ENCODE measurements at regions not wholly inside any gene's neighbourhood (a gene's known extent, or its start where the extent isn't known, plus 50 kb on each side); places are given as distances from the start of the nearest gene placed in this dataset.
"Not testable (repeated sequence)": the region's sequence is repeated elsewhere in the genome, so short reads cannot be mapped to it uniquely, and the experiment has no call there.

DNA sequence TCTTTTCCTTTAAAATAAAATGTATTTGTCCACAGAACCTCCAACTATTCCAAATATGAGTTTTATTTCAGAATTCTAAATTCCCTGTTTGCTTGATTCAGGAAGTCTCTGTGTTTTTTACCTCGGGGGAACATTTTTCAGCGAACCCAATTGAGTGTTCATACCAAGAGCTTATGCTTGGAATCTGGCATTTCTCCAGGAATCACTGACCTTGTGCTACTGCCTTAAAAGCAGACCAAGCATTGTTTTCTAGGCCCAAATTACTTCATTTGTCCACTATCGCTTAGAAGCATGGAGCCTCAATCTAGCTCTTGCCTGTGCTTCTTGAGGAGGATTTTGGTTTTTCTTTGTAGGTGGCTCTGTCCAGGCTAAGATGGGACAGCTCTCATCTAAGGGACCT, 59.4 kb downstream of the EBLN1 start:
- DNase-seq (ENCODE audit: low spot score), result no peak

DNA sequence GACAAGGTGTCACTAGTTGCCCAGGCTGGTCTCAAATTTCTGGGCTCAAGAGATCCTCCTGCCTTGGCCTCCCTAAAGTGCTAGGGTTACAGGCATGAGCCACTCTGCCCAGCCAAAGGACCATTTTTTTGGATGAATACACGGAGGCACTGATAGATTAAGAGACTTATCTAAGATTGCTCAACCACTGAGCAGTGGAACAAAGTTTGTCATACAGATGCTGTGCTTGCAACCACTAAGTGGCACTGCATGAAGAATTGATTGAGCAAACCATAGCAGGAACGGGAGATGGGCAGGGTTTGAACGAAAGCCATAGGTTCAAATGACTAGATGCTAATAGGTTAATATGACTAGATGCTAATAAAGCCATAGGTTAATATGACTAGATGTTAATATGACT, 61.1 kb downstream of the EBLN1 start:
- DNase-seq (ENCODE audit: low spot score), result no peak

- no peak for DNase-seq (ENCODE audit: low spot score)
These were observed 65.4 kb downstream of the EBLN1 start for GRCh38 chr10:22152403-22152802.

DNA sequence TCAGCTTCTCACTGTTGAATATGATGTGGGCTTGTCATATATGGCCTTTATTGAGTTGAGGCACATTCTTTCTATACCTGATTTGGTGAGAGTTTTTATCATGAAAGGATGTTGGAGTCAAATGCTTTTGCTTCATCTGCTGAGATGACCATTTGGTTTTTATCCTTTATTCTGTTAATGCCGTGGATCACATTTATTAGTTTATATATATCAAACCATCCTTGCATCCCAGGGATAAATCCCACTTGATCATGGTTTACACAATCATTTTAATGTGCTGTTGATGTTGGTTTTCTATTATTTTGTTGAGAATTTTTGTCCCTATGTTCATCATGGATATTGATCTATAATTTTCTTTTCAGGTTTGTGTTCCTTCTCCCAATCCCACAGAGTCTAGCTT, 67.0 kb downstream of the EBLN1 start:
- no peak for DNase-seq (ENCODE audit: low spot score)

GRCh38 chr10:22148961-22149360, 68.9 kb downstream of the EBLN1 start:
- DNase-seq (ENCODE audit: low spot score), result no peak

GRCh38 chr10:22145873-22146272, 71.9 kb downstream of the EBLN1 start:
- DNase-seq (ENCODE audit: low spot score), result not testable (repeated sequence)

DNA sequence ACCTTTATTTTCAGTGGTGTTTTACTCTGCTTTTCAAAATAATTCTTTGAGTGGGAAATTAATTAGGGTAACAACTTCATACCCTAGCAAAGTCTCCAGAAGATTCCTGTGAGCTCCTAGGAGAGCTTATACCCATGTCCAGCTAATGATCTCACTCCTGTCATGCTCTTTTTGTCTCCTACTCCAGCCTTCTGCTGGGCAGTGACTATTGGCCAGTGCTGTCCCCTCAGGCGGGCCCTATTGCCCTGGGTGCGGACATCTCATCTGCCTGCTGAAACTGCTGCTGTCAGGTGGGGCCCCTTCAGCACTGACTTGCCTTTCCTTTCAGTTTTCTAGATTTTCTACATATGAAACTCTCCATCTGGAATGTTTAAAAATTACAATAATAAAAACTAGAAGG, 80.3 kb downstream of the EBLN1 start:
- no peak for DNase-seq (ENCODE audit: low spot score)

- no peak for DNase-seq (ENCODE audit: low spot score)
These were observed 82.2 kb downstream of the EBLN1 start for GRCh38 chr10:22135591-22135990.

GRCh38 chr10:22133749-22134624, 83.8 kb downstream of the EBLN1 start:
- no peak for DNase-seq (ENCODE audit: low spot score)

GRCh38 chr10:22130824-22131223, 87.0 kb downstream of the EBLN1 start:
- DNase-seq (ENCODE audit: low spot score), result not testable (repeated sequence)

DNA sequence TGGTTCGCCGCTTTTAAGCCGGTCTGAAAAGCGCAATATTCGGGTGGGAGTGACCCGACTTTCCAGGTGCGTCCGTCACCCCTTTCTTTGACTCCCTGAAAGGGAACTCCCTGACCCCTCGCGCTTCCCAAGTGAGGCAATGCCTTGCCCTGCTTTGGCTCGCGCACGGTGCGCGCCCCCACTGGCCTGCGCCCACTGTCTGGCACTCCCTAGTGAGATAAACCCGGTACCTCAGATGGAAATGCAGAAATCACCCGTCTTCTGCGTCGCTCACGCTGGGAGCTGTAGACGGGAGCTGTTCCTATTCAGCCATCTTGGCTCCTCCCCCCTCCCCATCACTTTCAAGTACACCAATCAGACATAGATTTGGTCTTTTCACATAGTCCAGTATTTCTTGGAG, 88.2 kb downstream of the EBLN1 start:
- not testable (repeated sequence) for DNase-seq (ENCODE audit: low spot score)

- DNase-seq (ENCODE audit: low spot score), result not testable (repeated sequence)
These were observed 96.6 kb downstream of the EBLN1 start for GRCh38 chr10:22121181-22121580.

- not testable (repeated sequence) for DNase-seq (ENCODE audit: low spot score)
These were observed 97.7 kb downstream of the EBLN1 start for GRCh38 chr10:22120072-22120471.

GRCh38 chr10:22119575-22119974, 98.2 kb downstream of the EBLN1 start:
- DNase-seq (ENCODE audit: low spot score), result not testable (repeated sequence)

DNA sequence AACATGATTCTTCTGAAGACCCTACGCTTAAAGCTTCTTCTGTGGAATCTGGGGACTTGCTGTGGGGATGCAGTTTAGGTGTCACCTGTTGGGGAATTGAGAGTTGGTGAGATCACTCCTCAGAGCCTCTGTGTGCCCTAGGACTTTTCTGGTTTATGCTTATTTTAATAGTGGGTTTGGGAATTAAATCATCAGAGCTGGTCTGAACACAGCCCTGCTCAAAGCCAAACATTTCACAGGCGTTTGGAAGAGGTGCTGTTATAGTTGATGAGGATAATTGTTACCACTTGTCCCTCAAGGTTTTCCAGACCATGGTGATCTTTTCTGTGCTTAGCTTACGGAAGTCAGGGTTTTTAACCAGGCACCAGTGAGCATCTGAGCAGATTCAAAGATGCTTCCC, 106.1 kb downstream of the EBLN1 start:
- no peak for DNase-seq (ENCODE audit: low spot score)

- no peak for DNase-seq (ENCODE audit: low spot score)
These were observed 106.6 kb downstream of the EBLN1 start for GRCh38 chr10:22111260-22111659.

DNA sequence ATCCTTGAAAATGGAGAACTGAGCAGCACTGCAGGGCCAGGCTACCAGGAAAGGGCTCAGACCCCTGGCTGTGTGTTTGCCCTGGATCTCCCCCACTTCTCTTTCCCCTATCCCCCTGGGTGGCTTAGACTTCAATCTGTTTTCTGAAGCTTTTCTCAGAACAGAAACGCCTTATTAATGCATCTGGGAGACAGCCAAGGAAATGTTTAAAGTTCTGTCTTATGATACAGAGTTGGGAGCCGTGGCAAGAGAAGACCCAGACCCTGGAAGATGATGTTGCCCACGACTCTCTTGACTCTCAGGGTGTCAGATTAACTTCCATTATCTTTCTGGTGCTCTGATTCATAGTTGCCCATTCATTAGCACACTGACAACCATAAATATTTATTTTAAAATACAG, 107.1 kb downstream of the EBLN1 start:
- no peak for DNase-seq (ENCODE audit: low spot score)

DNA sequence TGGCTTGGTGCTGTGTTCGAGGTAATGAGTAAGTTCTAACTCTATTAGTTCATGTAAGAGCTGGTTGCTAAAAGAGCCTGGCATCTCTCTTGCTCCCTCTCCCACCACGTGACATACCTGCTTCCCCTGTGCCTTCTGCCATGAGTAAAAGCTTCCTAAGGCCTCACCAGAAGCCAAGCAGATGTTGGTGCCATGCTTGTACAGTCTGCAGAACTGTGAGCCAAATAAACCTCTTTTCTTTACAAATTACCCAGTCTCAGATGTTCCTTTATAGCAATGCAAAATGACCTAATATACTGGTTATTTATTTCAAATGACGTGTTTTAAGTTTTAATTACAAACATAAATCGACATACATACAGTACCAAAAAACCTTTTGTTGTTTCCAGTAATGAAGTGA, 101.7 kb upstream of the DNAJC1 start:
- DNase-seq (ENCODE audit: low spot score), result no peak

GRCh38 chr10:22103701-22104470, 100.4 kb upstream of the DNAJC1 start:
- DNase-seq (ENCODE audit: low spot score), result peak; percentile 6

DNA sequence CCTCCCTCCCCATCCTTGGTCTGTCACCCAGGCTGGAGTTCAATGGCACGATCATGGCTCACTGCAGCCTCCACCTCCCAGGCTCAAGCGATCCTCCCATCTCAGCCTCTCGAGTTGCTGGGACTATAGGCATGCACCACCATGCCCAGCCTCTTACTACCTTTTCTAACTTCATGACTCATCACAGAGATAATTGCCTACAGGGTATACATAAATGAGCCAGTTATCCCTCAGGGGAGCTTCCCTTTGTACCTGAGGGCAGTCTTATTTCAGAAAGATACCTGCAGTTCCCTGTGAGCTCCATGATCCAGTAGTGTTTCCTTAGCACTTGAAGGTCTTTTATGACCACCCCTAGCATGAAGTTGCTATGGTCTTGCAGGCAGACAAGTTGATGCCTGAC, 94.2 kb upstream of the DNAJC1 start:
- no peak for DNase-seq (ENCODE audit: low spot score)

DNA sequence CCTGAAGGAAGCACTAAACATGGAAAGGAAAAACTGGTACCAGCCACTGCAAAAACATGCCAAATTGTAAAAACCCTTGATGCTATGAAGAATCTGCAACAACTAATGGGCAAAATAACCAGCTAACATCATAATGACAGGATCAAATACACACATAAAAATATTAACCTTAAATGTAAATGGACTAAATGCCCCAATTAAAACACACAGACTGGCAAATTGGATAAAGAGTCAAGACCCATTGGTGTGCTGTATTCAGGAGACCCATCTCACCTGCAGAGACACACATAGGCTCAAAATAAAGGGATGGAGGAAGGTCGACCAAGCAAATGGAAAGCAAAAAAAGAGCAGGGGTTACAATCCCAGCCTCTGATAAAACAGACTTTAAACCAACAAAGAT, 87.7 kb upstream of the DNAJC1 start:
- DNase-seq (ENCODE audit: low spot score), result not testable (repeated sequence)

- DNase-seq (ENCODE audit: low spot score), result no peak
These were observed 83.8 kb upstream of the DNAJC1 start for GRCh38 chr10:22087402-22087738.

GRCh38 chr10:22086730-22087401, 83.3 kb upstream of the DNAJC1 start:
- DNase-seq (ENCODE audit: low spot score), result peak; percentile 80

Measured in AG08395 (cell line).